ENCODE measurements at regions not wholly inside any gene's neighbourhood (a gene's known extent, or its start where the extent isn't known, plus 50 kb on each side); places are given as distances from the start of the nearest gene placed in this dataset.

DNA sequence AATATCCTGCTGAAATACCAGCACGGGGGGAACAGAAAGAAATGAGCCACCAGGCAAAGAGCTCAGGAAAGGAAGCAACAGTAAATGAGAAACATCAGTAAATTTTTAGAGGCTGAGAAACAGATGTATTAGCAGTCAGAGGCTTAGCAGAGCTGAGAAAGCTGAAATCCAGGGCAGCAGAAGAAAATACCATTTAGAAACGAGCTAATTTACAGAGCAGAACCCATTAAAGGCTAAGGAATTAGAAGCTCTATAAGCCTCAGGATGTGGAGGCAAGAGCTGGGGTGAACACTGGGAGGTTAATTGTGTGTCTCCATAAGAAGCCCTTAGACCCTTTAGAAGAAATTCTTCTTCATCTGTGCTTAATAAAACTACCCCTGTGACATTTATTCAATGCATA, 178.6 kb upstream of the RGS17 start:
- TF ChIP-seq, protein P1, sequence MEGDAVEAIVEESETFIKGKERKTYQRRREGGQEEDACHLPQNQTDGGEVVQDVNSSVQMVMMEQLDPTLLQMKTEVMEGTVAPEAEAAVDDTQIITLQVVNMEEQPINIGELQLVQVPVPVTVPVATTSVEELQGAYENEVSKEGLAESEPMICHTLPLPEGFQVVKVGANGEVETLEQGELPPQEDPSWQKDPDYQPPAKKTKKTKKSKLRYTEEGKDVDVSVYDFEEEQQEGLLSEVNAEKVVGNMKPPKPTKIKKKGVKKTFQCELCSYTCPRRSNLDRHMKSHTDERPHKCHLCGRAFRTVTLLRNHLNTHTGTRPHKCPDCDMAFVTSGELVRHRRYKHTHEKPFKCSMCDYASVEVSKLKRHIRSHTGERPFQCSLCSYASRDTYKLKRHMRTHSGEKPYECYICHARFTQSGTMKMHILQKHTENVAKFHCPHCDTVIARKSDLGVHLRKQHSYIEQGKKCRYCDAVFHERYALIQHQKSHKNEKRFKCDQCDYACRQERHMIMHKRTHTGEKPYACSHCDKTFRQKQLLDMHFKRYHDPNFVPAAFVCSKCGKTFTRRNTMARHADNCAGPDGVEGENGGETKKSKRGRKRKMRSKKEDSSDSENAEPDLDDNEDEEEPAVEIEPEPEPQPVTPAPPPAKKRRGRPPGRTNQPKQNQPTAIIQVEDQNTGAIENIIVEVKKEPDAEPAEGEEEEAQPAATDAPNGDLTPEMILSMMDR (conservative IDR thresholded peaks at IDR 0.05): no peak
- no peak for TF ChIP-seq ZFX (IDR thresholded peaks at IDR 0.05)
